HTR-8/SVneo (cell line): ENCODE measurements at regions not wholly inside any gene's neighbourhood (a gene's known extent, or its start where the extent isn't known, plus 50 kb on each side); places are given as distances from the start of the nearest gene placed in this dataset.

Experiments
- DNase-seq: peaks from one replicate; pipeline ENCODE4 v3.0.0; 2011; ENCODE audit warnings: low spot score, mixed read lengths; ENCODE audit not compliant: insufficient read length
- FAIRE-seq: peaks from 2 replicates; lab custom pipeline; 2011; peaks lifted over from hg19 to GRCh38; lab: Jason Lieb, UNC

- FAIRE-seq (no peak), DNase-seq (no peak)
Measured at GRCh38 chr10:107611115-107611514, 446.6 kb upstream of the SORCS1 start.

- FAIRE-seq = no peak
- no peak for DNase-seq
Measured at GRCh38 chr10:107589081-107589480, 424.6 kb upstream of the SORCS1 start.

GRCh38 chr10:107585630-107586029, 421.1 kb upstream of the SORCS1 start:
- no peak for FAIRE-seq

GRCh38 chr10:107583974-107584373, 419.5 kb upstream of the SORCS1 start:
- FAIRE-seq = no peak
- no peak for DNase-seq

More at GRCh38 chr10:107585630-107586029, 421.1 kb upstream of the SORCS1 start:
- DNase-seq = no peak

- no peak for DNase-seq
- no peak for FAIRE-seq
Measured at GRCh38 chr10:107579970-107580369, 415.5 kb upstream of the SORCS1 start.

GRCh38 chr10:107577221-107577620, 412.7 kb upstream of the SORCS1 start:
- no peak for DNase-seq
- no peak for FAIRE-seq

GRCh38 chr10:107576746-107577145, 412.2 kb upstream of the SORCS1 start:
- FAIRE-seq (no peak), DNase-seq (no peak)

- FAIRE-seq = no peak
- no peak for DNase-seq
Measured at GRCh38 chr10:107565014-107565413, 400.5 kb upstream of the SORCS1 start.

GRCh38 chr10:107561136-107561650, 396.7 kb upstream of the SORCS1 start:
- DNase-seq (no peak), FAIRE-seq (no peak)

- no peak for FAIRE-seq
- no peak for DNase-seq
Measured at GRCh38 chr10:107557916-107558315, 393.4 kb upstream of the SORCS1 start.

GRCh38 chr10:107554333-107554732, 389.8 kb upstream of the SORCS1 start:
- FAIRE-seq (no peak), DNase-seq (no peak)

- FAIRE-seq (no peak), DNase-seq (no peak)
Measured at GRCh38 chr10:107553470-107553869, 389.0 kb upstream of the SORCS1 start.

- DNase-seq = no peak
- no peak for FAIRE-seq
Measured at GRCh38 chr10:107552963-107553362, 388.5 kb upstream of the SORCS1 start.

GRCh38 chr10:107548301-107548700, 383.8 kb upstream of the SORCS1 start:
- no peak for DNase-seq
- no peak for FAIRE-seq

GRCh38 chr10:107546986-107547385, 382.5 kb upstream of the SORCS1 start:
- DNase-seq = no peak
- no peak for FAIRE-seq

GRCh38 chr10:107546284-107546683, 381.8 kb upstream of the SORCS1 start:
- FAIRE-seq = no peak
- DNase-seq = no peak

- DNase-seq (no peak), FAIRE-seq (no peak)
Measured at GRCh38 chr10:107545717-107546116, 381.2 kb upstream of the SORCS1 start.

GRCh38 chr10:107544706-107545520, 380.4 kb upstream of the SORCS1 start:
- FAIRE-seq = no peak
- DNase-seq = no peak

- FAIRE-seq = no peak
Measured at GRCh38 chr10:107542607-107543006, 378.1 kb upstream of the SORCS1 start.

GRCh38 chr10:107542016-107542415, 377.5 kb upstream of the SORCS1 start:
- no peak for FAIRE-seq
- DNase-seq = no peak

More at GRCh38 chr10:107542607-107543006, 378.1 kb upstream of the SORCS1 start:
- no peak for DNase-seq

- DNase-seq (no peak), FAIRE-seq (no peak)
Measured at GRCh38 chr10:107540981-107541380, 376.5 kb upstream of the SORCS1 start.

GRCh38 chr10:107529350-107529749, 364.8 kb upstream of the SORCS1 start:
- DNase-seq (no peak), FAIRE-seq (no peak)
